Stomach (tissue), 8 donors: ENCODE measurements at regions not wholly inside any gene's neighbourhood (a gene's known extent, or its start where the extent isn't known, plus 50 kb on each side); places are given as distances from the start of the nearest gene placed in this dataset.

ENCODE experiments used
- DNase-seq, 2 donors: peaks; one replicate each; pipeline versions ENCODE4 v3.0.0 to v3.0.0-alpha.2; 2013 to 2019
- H3K27ac ChIP-seq, 5 donors: fragments of 200-600 bp in 4 of 5; sonication (generic) in 4 of 5; one replicate each; pipeline ENCODE4 v1.5.1; 2013 to 2019; ENCODE audit warnings: mild to moderate bottlenecking in 1 of 5, moderate library complexity in 1 of 5
- H3K27me3 ChIP-seq, 3 donors: fragments of 200-600 bp; sonication (generic); one replicate each; pipeline ENCODE4 v1.5.1; 2017 to 2019; ENCODE audit warnings: mixed run types in 1 of 3
- H3K36me3 ChIP-seq, 4 donors: fragments of 200-600 bp; sonication (generic); 1 replicate in 3 of 4; 2 replicates in 1 of 4; pipeline ENCODE4 v1.5.1; 2016 to 2019
- H3K4me1 ChIP-seq, 4 donors: fragments of 200-600 bp; sonication (generic); one replicate each; pipeline ENCODE4 v1.5.1; 2016 to 2019
- H3K4me3 ChIP-seq, 4 donors: fragments of 200-600 bp; sonication (generic) in 3 of 4; one replicate each; pipeline ENCODE4 v1.5.1; 2016 to 2019; ENCODE audit warnings: mild to moderate bottlenecking in 1 of 4
- H3K9me3 ChIP-seq, 4 donors: fragments of 200-600 bp; sonication (generic); one replicate each; pipeline ENCODE4 v1.5.1; 2016 to 2019
- EP300 ChIP-seq: sonication (generic); formaldehyde crosslinking; IDR thresholded peaks from one replicate; pipeline ENCODE4 v1.6.1; 2017; ENCODE audit warnings: antibody characterized with exemption
- POLR2A ChIP-seq, 4 donors: fragments of 450-650 bp; IDR thresholded peaks; one replicate each; pipeline ENCODE4 v1.6.1; 2016; ENCODE audit warnings: antibody characterized with exemption in 4 of 4, control low read depth in 2 of 4, mild to moderate bottlenecking in 1 of 4, moderate library complexity in 1 of 4
- POLR2AphosphoS5 ChIP-seq, 3 donors: sonication (generic); formaldehyde crosslinking; IDR thresholded peaks; one replicate each; pipeline ENCODE4 v1.6.1; 2016; ENCODE audit warnings: antibody characterized with exemption in 3 of 3
- WGBS, 5 donors: extraction: QIAGEN DNeasy Blood & Tissue Kit in 3 of 5; methylation state at CpG; one replicate each; pipeline versions ENCODE4 v1.1.5 to v1.1.7; 2013 to 2018; 5-methylcytosine and 5-hydroxymethylcytosine counted together
- intact Hi-C: fragments of 100-400 bp; cut with DNase I; formaldehyde crosslinking; loops from one replicate; pipeline ENCODE4 v1.15.1; 2023; ENCODE audit warnings: low total_unique reads
- TF ChIP-seq, protein P1 (sequence below), 7 experiments: fragments of 450-650 bp in 4 of 7; fragments of 200-600 bp in 3 of 7; sonication (generic) in 3 of 7; IDR thresholded peaks; one replicate each; pipeline ENCODE4 v1.5.1; 2016 to 2019; ENCODE audit warnings: antibody characterized with exemption in 7 of 7, control low read depth in 2 of 7, mild to moderate bottlenecking in 1 of 7
- donor health status: healthy with polysubstance abuse.
- donor health status: Bipolar disorder and iron deficiency.
- donor health status: healthy.

DNA sequence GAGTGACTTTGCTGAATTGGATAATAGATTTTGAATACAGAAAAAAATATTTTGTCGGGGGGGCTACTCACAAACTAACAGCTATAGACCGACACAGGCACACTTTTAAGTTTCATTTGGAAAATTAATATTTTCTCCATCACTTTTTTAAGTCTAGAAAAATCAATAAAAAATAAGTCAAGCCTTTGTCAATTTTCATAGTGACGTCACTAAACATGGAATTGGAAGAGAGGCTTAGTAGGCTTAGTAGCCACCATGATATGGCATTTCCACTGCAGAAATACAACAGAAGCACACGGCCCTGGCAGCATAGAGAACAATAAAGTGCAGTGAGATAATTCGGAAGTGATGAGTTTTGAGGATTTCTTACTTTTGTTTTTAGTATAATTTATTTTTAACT is 357.2 kb downstream of the RPS24 start:
- 86 to 92% (median 90%) methylated on average over 5 of the region's 5 CpGs for WGBS, 5 donors

DNA sequence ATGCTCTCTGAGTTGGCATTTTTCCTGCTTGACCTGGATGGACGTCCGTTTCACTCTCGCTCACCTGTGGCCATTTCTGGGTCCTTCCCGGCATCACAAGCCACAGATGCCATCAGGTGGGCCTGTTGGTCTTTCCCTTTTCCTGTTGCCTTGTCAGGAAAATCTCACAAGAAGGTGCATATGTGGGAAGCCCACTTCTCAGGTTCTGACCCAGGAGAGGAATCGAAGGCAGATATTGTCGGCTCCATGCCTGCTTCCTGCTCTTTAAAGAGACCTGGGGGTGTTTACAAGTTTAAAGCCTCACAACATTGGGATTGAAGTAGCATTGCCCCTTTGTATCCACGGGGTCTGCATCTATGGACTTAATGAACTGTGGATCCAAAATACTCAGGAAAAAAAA is 357.9 kb downstream of the RPS24 start:
- WGBS, 5 donors, result 77 to 91% (median 88%) methylated on average over 7 of the region's 7 CpGs
- DNase-seq, result no peak
- no peaks in the 10 kb centered on the region for H3K27me3 ChIP-seq
- intact Hi-C loops, result no loop called here
- H3K36me3 ChIP-seq, result no peaks in the 10 kb centered on the region
- no peaks in the 10 kb centered on the region for H3K9me3 ChIP-seq
- no peaks in the 10 kb centered on the region for H3K4me1 ChIP-seq
- TF ChIP-seq POLR2AphosphoS5 (IDR thresholded peaks at IDR 0.05), result no peak
- no peak overlapping the region for H3K4me3 ChIP-seq
- H3K27ac ChIP-seq, result no peak overlapping the region

More for the DNA sequence above, 357.2 kb downstream of the RPS24 start:
- Histone ChIP-seq H3K27ac (no peak overlapping the region), H3K4me1 (no peaks in the 10 kb centered on the region), H3K36me3 (no peaks in the 10 kb centered on the region), H3K9me3 (no peaks in the 10 kb centered on the region), H3K27me3 (no peaks in the 10 kb centered on the region), H3K4me3 (no peak overlapping the region)
- TF ChIP-seq, protein P1, sequence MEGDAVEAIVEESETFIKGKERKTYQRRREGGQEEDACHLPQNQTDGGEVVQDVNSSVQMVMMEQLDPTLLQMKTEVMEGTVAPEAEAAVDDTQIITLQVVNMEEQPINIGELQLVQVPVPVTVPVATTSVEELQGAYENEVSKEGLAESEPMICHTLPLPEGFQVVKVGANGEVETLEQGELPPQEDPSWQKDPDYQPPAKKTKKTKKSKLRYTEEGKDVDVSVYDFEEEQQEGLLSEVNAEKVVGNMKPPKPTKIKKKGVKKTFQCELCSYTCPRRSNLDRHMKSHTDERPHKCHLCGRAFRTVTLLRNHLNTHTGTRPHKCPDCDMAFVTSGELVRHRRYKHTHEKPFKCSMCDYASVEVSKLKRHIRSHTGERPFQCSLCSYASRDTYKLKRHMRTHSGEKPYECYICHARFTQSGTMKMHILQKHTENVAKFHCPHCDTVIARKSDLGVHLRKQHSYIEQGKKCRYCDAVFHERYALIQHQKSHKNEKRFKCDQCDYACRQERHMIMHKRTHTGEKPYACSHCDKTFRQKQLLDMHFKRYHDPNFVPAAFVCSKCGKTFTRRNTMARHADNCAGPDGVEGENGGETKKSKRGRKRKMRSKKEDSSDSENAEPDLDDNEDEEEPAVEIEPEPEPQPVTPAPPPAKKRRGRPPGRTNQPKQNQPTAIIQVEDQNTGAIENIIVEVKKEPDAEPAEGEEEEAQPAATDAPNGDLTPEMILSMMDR (IDR thresholded peaks at IDR 0.05), result no peak
- TF ChIP-seq POLR2A (IDR thresholded peaks at IDR 0.05) (no peak), EP300 (no peak), POLR2AphosphoS5 (IDR thresholded peaks at IDR 0.05) (no peak)
- no peak for DNase-seq
- intact Hi-C loops, result no loop called here

DNA sequence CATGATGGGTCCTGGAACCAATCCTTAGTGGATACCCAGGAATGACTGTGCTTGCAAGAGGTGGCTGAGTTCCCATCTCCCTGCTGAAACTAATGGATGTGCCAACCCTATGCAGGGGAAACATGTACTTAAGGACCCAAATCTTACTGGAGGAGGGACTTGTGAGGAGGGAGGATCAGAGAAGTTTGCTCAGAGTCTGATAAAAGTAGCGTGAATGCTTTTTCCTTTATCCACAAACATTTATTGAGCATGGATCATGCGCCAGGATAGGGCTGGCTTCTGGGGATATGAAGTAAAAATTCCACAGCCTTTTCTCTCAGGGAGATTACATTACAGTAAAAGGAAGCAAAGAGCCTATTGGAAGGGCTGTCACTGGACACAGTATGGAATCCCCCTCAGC is 358.5 kb downstream of the RPS24 start:
- H3K4me1 ChIP-seq, result no peaks in the 10 kb centered on the region
- no peak for DNase-seq
- WGBS, 5 donors, result 61 to 85% (median 73%) methylated on average over 2 of the region's 2 CpGs
- H3K27me3 ChIP-seq, result no peaks in the 10 kb centered on the region
- intact Hi-C loops, result no loop called here
- H3K9me3 ChIP-seq, result no peaks in the 10 kb centered on the region
- TF ChIP-seq, protein P1 (IDR thresholded peaks at IDR 0.05), result no peak
- TF ChIP-seq POLR2AphosphoS5 (IDR thresholded peaks at IDR 0.05) (no peak), EP300 (no peak), POLR2A (IDR thresholded peaks at IDR 0.05) (no peak)
- no peak overlapping the region for H3K4me3 ChIP-seq
- no peaks in the 10 kb centered on the region for H3K36me3 ChIP-seq
- H3K27ac ChIP-seq, result no peak overlapping the region

DNA sequence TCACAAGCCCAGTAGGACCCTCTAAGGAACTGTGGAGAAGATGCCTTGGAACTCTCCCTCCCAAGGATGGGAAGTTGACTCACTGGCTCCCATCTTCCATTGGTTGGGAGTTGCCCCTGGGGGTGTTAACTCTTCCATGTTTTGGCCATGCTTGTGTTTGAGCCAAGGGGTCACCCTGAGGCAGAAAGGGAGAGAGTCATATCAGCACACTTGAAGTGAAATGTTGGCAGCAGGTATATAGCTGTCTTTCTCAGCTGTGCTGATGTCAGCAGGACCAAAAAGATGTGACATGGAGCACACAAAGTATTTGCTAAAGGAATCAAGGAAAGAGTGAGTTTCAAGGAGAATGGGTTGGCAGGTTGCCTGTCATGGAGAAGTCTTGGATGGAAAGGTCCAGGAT is 359.4 kb downstream of the RPS24 start:
- no peaks in the 10 kb centered on the region for H3K9me3 ChIP-seq
- no peaks in the 10 kb centered on the region for H3K4me1 ChIP-seq
- TF ChIP-seq EP300, result no peak
- TF ChIP-seq, protein P1 (IDR thresholded peaks at IDR 0.05), result no peak
- TF ChIP-seq POLR2A (IDR thresholded peaks at IDR 0.05), result no peak
- no peak for TF ChIP-seq POLR2AphosphoS5 (IDR thresholded peaks at IDR 0.05)
- H3K36me3 ChIP-seq, result no peaks in the 10 kb centered on the region
- no peak overlapping the region for H3K4me3 ChIP-seq
- intact Hi-C loops, result no loop called here
- DNase-seq, result no peak
- no peaks in the 10 kb centered on the region for H3K27me3 ChIP-seq
- no peak overlapping the region for H3K27ac ChIP-seq

DNA sequence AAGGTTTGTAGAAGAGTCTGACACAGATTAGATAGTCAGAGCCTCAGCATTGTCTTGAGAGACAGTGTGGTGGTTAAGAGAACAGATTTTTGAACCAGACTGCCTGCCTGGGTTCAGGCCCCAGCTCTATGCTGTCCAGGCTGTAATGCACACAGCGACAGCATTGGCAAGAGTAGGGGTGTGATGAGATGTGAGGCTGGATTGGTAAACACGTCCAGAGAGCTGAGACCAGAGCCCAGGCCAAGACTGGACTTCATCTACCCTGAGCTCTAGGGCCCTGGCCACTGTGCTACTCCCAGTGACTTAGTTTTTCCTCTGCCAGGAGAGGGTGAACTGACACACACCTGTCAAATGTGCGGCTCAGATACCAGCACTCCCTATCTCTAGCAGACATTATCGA is 360.4 kb downstream of the RPS24 start:
- H3K27me3 ChIP-seq, result no peaks in the 10 kb centered on the region
- intact Hi-C loops, result no loop called here
- H3K27ac ChIP-seq, result no peak overlapping the region
- H3K9me3 ChIP-seq, result no peaks in the 10 kb centered on the region
- TF ChIP-seq, protein P1 (IDR thresholded peaks at IDR 0.05), result no peak
- no peak for TF ChIP-seq EP300
- TF ChIP-seq POLR2AphosphoS5 (IDR thresholded peaks at IDR 0.05), result no peak
- no peak for TF ChIP-seq POLR2A (IDR thresholded peaks at IDR 0.05)
- H3K4me1 ChIP-seq, result no peaks in the 10 kb centered on the region
- 82 to 93% (median 84%) methylated on average over 4 of the region's 4 CpGs for WGBS, 5 donors
- DNase-seq, result no peak
- no peaks in the 10 kb centered on the region for H3K36me3 ChIP-seq
- no peak overlapping the region for H3K4me3 ChIP-seq
